ENCODE measurements at regions not wholly inside any gene's neighbourhood (a gene's known extent, or its start where the extent isn't known, plus 50 kb on each side); places are given as distances from the start of the nearest gene placed in this dataset.

GRCh38 chr3:107045791-107046190 is 331.4 kb upstream of the CCDC54 start:
- no peak overlapping the region for H3K4me3 ChIP-seq (ENCODE audit: low read depth, low read length)
- TF ChIP-seq CTCF (IDR thresholded peaks at IDR 0.05; ENCODE audit: control insufficient read depth, extremely low read depth, insufficient read depth), result no peak
- DNase-seq (ENCODE audit: low read depth), result no peak

GRCh38 chr3:107055181-107055942 is 321.9 kb upstream of the CCDC54 start:
- DNase-seq (ENCODE audit: low read depth), result no peak
- no peak for TF ChIP-seq CTCF (IDR thresholded peaks at IDR 0.05; ENCODE audit: control insufficient read depth, extremely low read depth, insufficient read depth)
- H3K4me3 ChIP-seq (ENCODE audit: low read depth, low read length), result no peak overlapping the region

GRCh38 chr3:107061466-107061865 is 315.8 kb upstream of the CCDC54 start:
- TF ChIP-seq CTCF (IDR thresholded peaks at IDR 0.05; ENCODE audit: control insufficient read depth, extremely low read depth, insufficient read depth), result no peak
- no peak for DNase-seq (ENCODE audit: low read depth)
- H3K4me3 ChIP-seq (ENCODE audit: low read depth, low read length), result no peak overlapping the region

GRCh38 chr3:107062310-107062709 is 314.9 kb upstream of the CCDC54 start:
- DNase-seq (ENCODE audit: low read depth), result no peak
- no peak for TF ChIP-seq CTCF (IDR thresholded peaks at IDR 0.05; ENCODE audit: control insufficient read depth, extremely low read depth, insufficient read depth)
- no peak overlapping the region for H3K4me3 ChIP-seq (ENCODE audit: low read depth, low read length)

- no peak overlapping the region for H3K4me3 ChIP-seq (ENCODE audit: low read depth, low read length)
- DNase-seq (ENCODE audit: low read depth), result no peak
- TF ChIP-seq CTCF (IDR thresholded peaks at IDR 0.05; ENCODE audit: control insufficient read depth, extremely low read depth, insufficient read depth), result no peak
Observed at GRCh38 chr3:107062787-107063186, 314.5 kb upstream of the CCDC54 start.

GRCh38 chr3:107063351-107063750 is 313.9 kb upstream of the CCDC54 start:
- DNase-seq (ENCODE audit: low read depth), result no peak
- H3K4me3 ChIP-seq (ENCODE audit: low read depth, low read length), result no peak overlapping the region
- no peak for TF ChIP-seq CTCF (IDR thresholded peaks at IDR 0.05; ENCODE audit: control insufficient read depth, extremely low read depth, insufficient read depth)

Measured in LNCaP clone FGC (cell line).